Left lung (tissue), 4 donors: ENCODE measurements at regions not wholly inside any gene's neighbourhood (a gene's known extent, or its start where the extent isn't known, plus 50 kb on each side); places are given as distances from the start of the nearest gene placed in this dataset.
"Not testable (repeated sequence)": the region's sequence is repeated elsewhere in the genome, so short reads cannot be mapped to it uniquely, and the experiment has no call there.

Source experiments
- ATAC-seq: fragments of 200-7000 bp; cut with Tn5 transposase; one replicate; pipeline ENCODE4 v1.9.1; 2020; ENCODE audit warnings: moderate library complexity
- DNase-seq, 4 donors: peaks; one replicate each; pipeline ENCODE4 v3.0.0-alpha.2; 2013 to 2020
- H3K27ac ChIP-seq, 2 donors: fragments of 200-600 bp; sonication (generic) in 1 of 2; one replicate each; pipeline versions ENCODE4 v1.5.0 to v1.8.0; 2020 to 2021
- H3K27me3 ChIP-seq, 2 donors: fragments of 200-600 bp; sonication (generic) in 1 of 2; one replicate each; pipeline versions ENCODE4 v1.5.0 to v1.8.0; 2020 to 2021
- H3K36me3 ChIP-seq, 2 donors: fragments of 200-600 bp; sonication (generic) in 1 of 2; one replicate each; pipeline versions ENCODE4 v1.5.0 to v1.8.0; 2020 to 2021
- H3K4me1 ChIP-seq, 2 donors: fragments of 200-600 bp; one replicate each; pipeline ENCODE4 v1.8.0; 2021
- H3K4me3 ChIP-seq, 2 donors: fragments of 200-600 bp; sonication (generic) in 1 of 2; one replicate each; pipeline versions ENCODE4 v1.5.0 to v1.8.0; 2020 to 2021; ENCODE audit warnings: mild to moderate bottlenecking in 1 of 2
- H3K9me3 ChIP-seq, 2 donors: fragments of 200-600 bp; sonication (generic) in 1 of 2; one replicate each; pipeline versions ENCODE4 v1.5.0 to v1.8.0; 2020 to 2021
- CTCF ChIP-seq, 2 donors: fragments of 200-600 bp; sonication (generic) in 1 of 2; IDR thresholded peaks; one replicate each; pipeline versions ENCODE4 v1.5.0 to v1.8.0; 2021; ENCODE audit warnings: antibody characterized with exemption in 2 of 2
- intact Hi-C, 2 donors: fragments of 100-400 bp; cut with DNase I; formaldehyde crosslinking; loops; one replicate each; pipeline versions ENCODE4 v1.11.2 to v1.14.2; 2022
- donor health status: DM: no; HTN: yes; CAD: no.
- donor health status: DM: no; HTN: no; CAD: no.

- ATAC-seq (no peak), DNase-seq (no peak)
- intact Hi-C loops, result no loop called here
- Histone ChIP-seq H3K4me3 (no peak overlapping the region), H3K36me3 (no peaks in the 10 kb centered on the region), H3K9me3 (no peaks in the 10 kb centered on the region), H3K27me3 (no peaks in the 10 kb centered on the region), H3K4me1 (no peaks in the 10 kb centered on the region), H3K27ac (no peak overlapping the region)
- no peak for TF ChIP-seq CTCF (IDR thresholded peaks at IDR 0.05)
These were observed 111.2 kb upstream of the XIST start for GRCh38 chrX:73963682-73964081.

- DNase-seq (no peak), ATAC-seq (no peak)
- Histone ChIP-seq H3K27ac (no peak overlapping the region), H3K27me3 (no peaks in the 10 kb centered on the region), H3K4me1 (no peaks in the 10 kb centered on the region), H3K9me3 (no peaks in the 10 kb centered on the region), H3K4me3 (no peak overlapping the region), H3K36me3 (no peaks in the 10 kb centered on the region)
- no peak for TF ChIP-seq CTCF (IDR thresholded peaks at IDR 0.05)
- intact Hi-C loops, result no loop called here
These were observed 110.4 kb upstream of the XIST start for GRCh38 chrX:73962948-73963347.

- ATAC-seq, H3K36me3 ChIP-seq, H3K27ac ChIP-seq, intact Hi-C loops, H3K4me1 ChIP-seq, H3K4me3 ChIP-seq, H3K9me3 ChIP-seq, H3K27me3 ChIP-seq, DNase-seq: not testable (repeated sequence)
These were observed 109.4 kb upstream of the XIST start for GRCh38 chrX:73961867-73962266.

GRCh38 chrX:73944563-73944908 is 92.0 kb upstream of the XIST start:
- H3K36me3 ChIP-seq, result peaks cover 0 to 14% of the 10 kb centered on the region in 2 donors
- H3K4me3 ChIP-seq, result peak overlapping the region; percentile 56 to 71
- ATAC-seq (peak; percentile 40), DNase-seq (no peak)
- no peak for TF ChIP-seq CTCF (IDR thresholded peaks at IDR 0.05)
- H3K27me3 ChIP-seq, result no peaks in the 10 kb centered on the region
- peaks cover 0 to 8% of the 10 kb centered on the region in 2 donors for H3K4me1 ChIP-seq
- peak overlapping the region; percentile 89 to 90 for H3K27ac ChIP-seq
- intact Hi-C loops, result no loop called here
- H3K9me3 ChIP-seq, result no peaks in the 10 kb centered on the region

- Histone ChIP-seq H3K27ac (peak overlapping the region; percentile 89 to 90), H3K4me1 (peaks cover 0 to 8% of the 10 kb centered on the region in 2 donors), H3K36me3 (peaks cover 0 to 9% of the 10 kb centered on the region in 2 donors), H3K9me3 (no peaks in the 10 kb centered on the region), H3K4me3 (peak overlapping the region; percentile 56 to 71), H3K27me3 (no peaks in the 10 kb centered on the region)
- intact Hi-C loops, result no loop called here
- no peak for TF ChIP-seq CTCF (IDR thresholded peaks at IDR 0.05)
- DNase-seq, result peak; percentile 89 to 93 (median 91)
- peak; percentile 100 for ATAC-seq
These were observed 91.4 kb upstream of the XIST start for GRCh38 chrX:73943693-73944562.
